NB4 (cell line): ENCODE measurements at regions not wholly inside any gene's neighbourhood (a gene's known extent, or its start where the extent isn't known, plus 50 kb on each side); places are given as distances from the start of the nearest gene placed in this dataset.
A peak's percentile ranks its signal among the peaks of the same experiment; 100 is the strongest.

ENCODE experiments used
- DNase-seq: peaks from one replicate; pipeline ENCODE4 v3.0.0; 2010; ENCODE audit warnings: low read depth
- H3K4me3 ChIP-seq: one replicate; pipeline ENCODE4 v1.5.1; 2011; ENCODE audit warnings: mild to moderate bottlenecking, low read depth, low read length, moderate library complexity
- MAX ChIP-seq: IDR thresholded peaks from 2 replicates; pipeline ENCODE4 v1.6.1; 2011; ENCODE audit warnings: low read depth, low read length
- MYC ChIP-seq: IDR thresholded peaks from 2 replicates; pipeline ENCODE4 v1.6.1; 2011; ENCODE audit warnings: low read depth, low read length
- POLR2A ChIP-seq: IDR thresholded peaks from 2 replicates; pipeline ENCODE4 v1.6.1; 2011; ENCODE audit warnings: mild to moderate bottlenecking; ENCODE audit not compliant: insufficient read length; ENCODE audit errors: extremely low read depth
- TF ChIP-seq, protein P1 (sequence below): IDR thresholded peaks from one replicate; pipeline ENCODE4 v1.5.1; 2012; ENCODE audit warnings: low read depth, low read length

- no peak overlapping the region for H3K4me3 ChIP-seq
- DNase-seq = no peak
- TF ChIP-seq, protein P1, sequence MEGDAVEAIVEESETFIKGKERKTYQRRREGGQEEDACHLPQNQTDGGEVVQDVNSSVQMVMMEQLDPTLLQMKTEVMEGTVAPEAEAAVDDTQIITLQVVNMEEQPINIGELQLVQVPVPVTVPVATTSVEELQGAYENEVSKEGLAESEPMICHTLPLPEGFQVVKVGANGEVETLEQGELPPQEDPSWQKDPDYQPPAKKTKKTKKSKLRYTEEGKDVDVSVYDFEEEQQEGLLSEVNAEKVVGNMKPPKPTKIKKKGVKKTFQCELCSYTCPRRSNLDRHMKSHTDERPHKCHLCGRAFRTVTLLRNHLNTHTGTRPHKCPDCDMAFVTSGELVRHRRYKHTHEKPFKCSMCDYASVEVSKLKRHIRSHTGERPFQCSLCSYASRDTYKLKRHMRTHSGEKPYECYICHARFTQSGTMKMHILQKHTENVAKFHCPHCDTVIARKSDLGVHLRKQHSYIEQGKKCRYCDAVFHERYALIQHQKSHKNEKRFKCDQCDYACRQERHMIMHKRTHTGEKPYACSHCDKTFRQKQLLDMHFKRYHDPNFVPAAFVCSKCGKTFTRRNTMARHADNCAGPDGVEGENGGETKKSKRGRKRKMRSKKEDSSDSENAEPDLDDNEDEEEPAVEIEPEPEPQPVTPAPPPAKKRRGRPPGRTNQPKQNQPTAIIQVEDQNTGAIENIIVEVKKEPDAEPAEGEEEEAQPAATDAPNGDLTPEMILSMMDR = no peak
- TF ChIP-seq MYC (no peak), POLR2A (no peak), MAX (no peak)
Measured at GRCh38 chr10:106214243-106214642, 950.3 kb downstream of the SORCS1 start.

DNA sequence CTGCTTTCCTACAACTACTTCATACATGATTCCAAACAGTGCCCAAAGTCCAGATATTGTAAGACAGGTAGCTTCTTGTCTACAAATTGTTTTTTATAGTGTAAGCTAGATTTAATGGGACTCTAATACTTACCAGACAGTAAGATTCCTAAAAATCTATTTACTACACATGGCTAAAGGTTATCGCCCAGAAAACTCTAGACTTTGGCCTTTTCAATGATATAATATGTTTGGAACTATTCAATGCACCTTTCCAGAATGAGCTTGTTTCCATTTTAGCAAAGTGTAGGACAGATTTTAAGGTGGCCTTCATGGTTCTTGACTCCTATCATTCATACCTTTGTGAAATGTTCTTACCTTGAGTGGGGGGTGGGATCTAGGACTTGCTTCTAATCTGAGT, 951.0 kb downstream of the SORCS1 start:
- TF ChIP-seq MAX = no peak
- no peak overlapping the region for H3K4me3 ChIP-seq

GRCh38 chr10:106198275-106198674, 966.2 kb downstream of the SORCS1 start:
- no peak overlapping the region for H3K4me3 ChIP-seq
- TF ChIP-seq, protein P1 = no peak
- TF ChIP-seq MAX = no peak
- TF ChIP-seq POLR2A = no peak
- no peak for TF ChIP-seq MYC
- DNase-seq = no peak

More for the DNA sequence above, 951.0 kb downstream of the SORCS1 start:
- DNase-seq = no peak

- H3K4me3 ChIP-seq = no peak overlapping the region
- TF ChIP-seq, protein P1 = peak; percentile 61
- no peak for TF ChIP-seq MYC
- peak; percentile 53 for DNase-seq
Measured at GRCh38 chr10:106189292-106189691, 975.2 kb downstream of the SORCS1 start.

DNA sequence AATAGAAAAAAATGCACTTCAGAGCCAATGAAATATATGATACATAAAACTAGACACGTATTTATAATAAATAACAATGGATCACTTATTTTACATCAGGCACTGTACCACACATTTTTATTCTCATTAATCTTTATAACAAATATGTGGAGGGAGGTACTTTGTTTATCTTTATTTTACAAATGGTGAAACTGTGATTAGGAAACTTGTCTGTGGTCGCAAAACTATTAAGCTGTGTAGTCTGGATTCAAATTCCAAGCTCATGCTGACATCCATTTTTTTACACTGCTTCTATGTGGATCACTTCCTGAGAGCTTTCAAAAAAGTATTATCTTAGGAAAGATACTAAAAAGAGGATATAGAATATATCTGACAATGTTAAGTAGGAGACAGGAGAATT, 978.6 kb downstream of the SORCS1 start:
- TF ChIP-seq, protein P1 = no peak
- TF ChIP-seq MAX = no peak
- TF ChIP-seq MYC = no peak
- TF ChIP-seq POLR2A = no peak
- DNase-seq = no peak
- no peak overlapping the region for H3K4me3 ChIP-seq

GRCh38 chr10:106183041-106183440, 981.5 kb downstream of the SORCS1 start:
- no peak overlapping the region for H3K4me3 ChIP-seq
- DNase-seq = no peak
- TF ChIP-seq, protein P1 = no peak
- TF ChIP-seq MYC = no peak
- TF ChIP-seq MAX = no peak
- no peak for TF ChIP-seq POLR2A
